Endometrium (tissue), 2 donors: ENCODE measurements at regions not wholly inside any gene's neighbourhood (a gene's known extent, or its start where the extent isn't known, plus 50 kb on each side); places are given as distances from the start of the nearest gene placed in this dataset.

Experiments
- FAIRE-seq: peaks from 2 replicates; lab custom pipeline; 2012; peaks lifted over from hg19 to GRCh38; lab: Jason Lieb, UNC
- donor health status: control.
- donor health status: control.

GRCh38 chr5:57795203-57795602 lies 312.6 kb upstream of the ACTBL2 start:
- no peak for FAIRE-seq

- no peak for FAIRE-seq
These were observed 309.3 kb upstream of the ACTBL2 start for GRCh38 chr5:57791875-57792274.

GRCh38 chr5:57785946-57786345 lies 303.3 kb upstream of the ACTBL2 start:
- FAIRE-seq: no peak

DNA sequence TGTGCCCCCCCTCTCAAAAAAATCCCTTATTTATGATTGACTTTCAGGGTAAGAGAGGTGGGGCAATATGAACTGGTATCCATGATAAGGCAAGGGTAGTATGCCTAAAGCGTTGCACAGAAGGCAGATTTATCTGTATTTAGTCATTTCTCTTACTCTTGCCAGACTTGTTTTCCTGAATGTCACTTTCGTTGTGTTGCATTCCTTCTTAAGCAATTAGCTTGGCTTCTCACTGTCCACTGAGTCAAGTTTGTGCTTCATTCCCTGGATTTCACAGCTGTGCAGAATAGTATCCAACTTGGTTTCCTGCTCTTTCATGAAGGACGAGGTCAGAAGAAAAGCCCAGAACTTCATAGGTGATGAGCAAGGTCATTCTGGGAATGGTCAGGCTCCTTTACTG lies 301.5 kb upstream of the ACTBL2 start:
- no peak for FAIRE-seq

DNA sequence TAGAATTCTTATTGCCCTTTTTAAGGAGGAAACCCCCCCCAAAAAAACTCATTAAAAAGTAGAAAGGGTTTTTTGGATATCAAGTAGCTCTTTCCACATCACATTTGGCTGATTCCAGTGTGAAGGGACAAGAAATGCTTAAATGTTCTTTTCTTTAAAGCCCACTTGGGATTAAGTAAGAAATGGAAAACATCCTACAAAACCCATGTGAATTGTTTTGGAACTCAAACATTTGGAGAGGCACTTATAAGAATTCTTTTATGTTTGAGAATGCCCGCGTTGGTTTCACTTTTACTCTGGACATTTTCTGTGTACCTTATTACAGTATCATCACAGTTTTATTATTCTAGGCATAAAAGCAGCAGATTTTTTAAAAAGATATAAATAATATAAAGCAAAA lies 301.1 kb upstream of the ACTBL2 start:
- peak; percentile 80 for FAIRE-seq

DNA sequence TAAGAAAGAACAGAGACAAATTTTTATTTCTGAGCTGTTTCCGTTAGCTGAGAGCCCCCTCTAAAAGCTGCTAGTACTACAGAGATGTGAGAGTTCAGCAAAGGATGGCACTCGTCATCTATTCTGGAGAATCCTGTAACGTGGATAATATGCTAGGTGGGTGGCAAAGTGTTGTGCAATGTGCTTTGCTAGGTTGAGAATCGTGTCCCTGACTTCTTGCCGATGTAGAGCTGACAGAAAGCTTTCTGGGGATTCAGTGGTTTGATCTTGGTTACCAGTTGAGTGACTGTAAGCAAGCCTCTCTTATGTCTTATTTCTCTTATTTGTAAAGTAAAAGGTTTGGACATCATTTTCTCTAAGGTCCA lies 298.3 kb upstream of the ACTBL2 start:
- FAIRE-seq: no peak

- no peak for FAIRE-seq
These were observed 297.8 kb upstream of the ACTBL2 start for GRCh38 chr5:57780306-57780960.

GRCh38 chr5:57779383-57780223 lies 297.0 kb upstream of the ACTBL2 start:
- peak; percentile 85 for FAIRE-seq

DNA sequence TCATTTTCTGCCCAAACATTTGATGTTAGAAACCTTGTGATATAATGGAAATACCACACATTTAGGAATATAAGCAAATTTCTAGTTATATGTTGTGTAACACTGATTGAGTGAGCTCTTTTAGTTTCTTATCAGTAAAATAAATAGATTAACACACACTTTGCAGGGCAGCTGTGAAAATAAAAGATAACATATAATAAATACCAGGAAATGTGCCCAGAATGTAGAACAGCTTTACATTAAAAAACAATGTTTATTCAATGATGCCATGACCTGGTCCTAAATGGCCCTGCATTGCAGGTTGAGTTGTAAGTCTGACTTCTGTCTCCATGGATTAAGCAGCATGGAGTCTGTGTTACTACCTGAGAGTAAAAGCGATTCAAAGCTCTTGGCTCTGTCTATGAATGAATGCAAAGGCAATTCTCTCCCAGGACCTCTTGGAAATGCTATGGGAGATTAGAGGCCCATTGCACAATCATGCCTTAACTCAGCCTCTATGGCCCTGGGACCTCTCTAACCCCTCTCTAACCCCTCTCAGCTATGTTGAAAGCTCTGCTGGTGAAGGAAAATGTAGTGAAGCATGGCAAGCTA lies 296.0 kb upstream of the ACTBL2 start:
- FAIRE-seq: no peak

DNA sequence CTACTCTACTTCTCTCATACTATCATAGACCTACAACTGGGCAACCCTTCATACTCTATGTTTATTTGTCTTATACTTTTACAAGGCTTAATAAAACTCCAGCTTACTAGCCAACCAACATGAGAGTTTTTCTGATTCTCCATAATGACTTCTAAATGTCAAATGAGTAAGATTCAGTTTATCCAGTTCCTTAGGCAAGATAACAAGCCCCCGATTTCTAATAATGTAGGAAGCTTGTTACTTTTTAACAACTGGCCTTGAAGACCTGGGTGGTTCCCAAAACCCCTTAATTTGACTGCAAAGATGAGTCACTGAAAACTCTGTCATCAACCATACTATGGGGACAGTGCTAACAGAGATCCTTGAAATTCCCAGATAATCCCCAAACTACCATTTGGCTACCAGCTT lies 294.6 kb upstream of the ACTBL2 start:
- FAIRE-seq: no peak

DNA sequence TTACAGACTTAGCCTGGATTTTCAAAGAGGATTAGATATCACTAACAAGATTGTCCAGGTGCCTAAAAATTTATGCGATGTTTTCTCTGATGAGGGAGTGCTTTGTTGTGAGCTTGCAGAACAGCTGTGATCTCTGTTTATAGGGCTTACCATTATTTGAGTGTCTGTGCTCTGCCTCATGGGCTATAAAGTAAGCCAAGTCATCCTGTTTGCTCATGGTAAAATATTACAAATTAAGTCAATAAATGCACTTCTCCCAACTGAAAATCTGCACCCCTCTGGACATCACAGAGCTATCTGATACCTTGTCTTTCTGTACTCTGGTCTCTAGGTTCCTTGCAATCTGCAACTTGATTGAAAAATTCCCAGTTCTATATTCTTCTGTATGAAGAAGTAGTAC lies 293.4 kb upstream of the ACTBL2 start:
- FAIRE-seq: peak; percentile 35

- no peak for FAIRE-seq
These were observed 291.8 kb upstream of the ACTBL2 start for GRCh38 chr5:57774439-57774838.

DNA sequence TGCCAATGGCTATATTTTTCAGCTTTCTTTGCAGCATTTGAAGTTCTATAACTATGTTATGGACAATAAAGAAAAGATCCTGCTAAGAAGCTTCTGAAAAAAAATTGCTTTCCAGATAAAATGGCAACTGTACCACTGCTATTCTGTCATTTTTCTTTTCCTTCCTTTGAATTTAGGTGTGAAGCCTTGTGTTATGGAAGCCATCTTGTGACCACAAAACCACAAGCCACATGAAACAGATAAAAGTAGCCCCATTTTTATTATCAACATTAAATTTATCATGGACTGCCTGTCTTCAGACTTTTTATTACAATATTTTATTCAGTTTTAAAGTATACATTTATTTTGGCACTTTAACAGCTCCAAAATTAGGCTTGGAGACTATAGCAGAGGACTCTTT lies 289.9 kb upstream of the ACTBL2 start:
- no peak for FAIRE-seq

- FAIRE-seq: no peak
These were observed 287.4 kb upstream of the ACTBL2 start for GRCh38 chr5:57770039-57770438.

DNA sequence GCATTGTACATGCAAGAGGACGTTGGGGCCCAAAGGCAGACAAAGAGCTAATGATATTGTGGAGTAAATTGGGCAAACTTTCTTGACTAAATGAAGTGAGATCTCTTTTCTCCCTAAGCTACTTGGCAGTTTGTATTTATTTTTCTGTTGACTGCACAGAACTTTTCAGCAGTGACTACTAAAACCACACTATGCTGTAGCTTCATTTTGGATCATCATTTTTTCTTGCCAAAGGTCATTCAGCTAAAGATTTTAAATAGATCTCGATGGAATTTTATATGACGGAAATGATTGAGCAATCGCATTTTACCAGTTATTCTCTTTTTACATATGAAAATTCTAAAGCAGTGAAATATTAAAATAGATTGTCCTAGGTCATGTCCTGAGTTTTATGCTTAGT lies 286.1 kb upstream of the ACTBL2 start:
- no peak for FAIRE-seq

DNA sequence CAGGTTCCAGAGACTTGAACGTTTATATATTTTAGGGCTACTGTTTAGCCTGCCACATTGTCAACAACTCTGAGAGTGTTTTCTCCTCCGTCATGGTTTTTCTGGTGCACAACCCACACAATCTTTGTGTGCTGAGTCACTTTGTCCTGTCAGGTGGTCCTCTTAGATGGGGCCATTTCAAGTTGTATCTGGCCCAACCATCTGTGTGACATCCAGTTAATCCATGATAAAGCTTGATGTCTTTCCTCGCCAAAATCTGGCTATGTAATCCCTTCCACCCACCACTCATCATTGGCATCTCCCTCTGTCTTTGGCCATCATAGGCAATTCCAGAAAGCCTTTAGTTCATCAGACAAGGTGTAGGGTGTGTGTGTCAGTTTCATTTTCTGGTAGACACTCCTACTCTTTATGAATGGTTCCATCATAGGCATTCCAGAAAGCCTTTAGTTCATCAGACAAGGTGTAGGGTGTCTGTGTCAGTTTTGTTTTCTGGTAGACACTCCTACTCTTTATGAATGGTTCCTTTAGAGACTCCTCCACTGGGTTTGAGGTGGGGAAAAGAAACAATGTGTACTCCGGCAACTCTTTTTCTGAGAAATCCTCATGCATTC lies 282.0 kb upstream of the ACTBL2 start:
- FAIRE-seq: no peak

- FAIRE-seq: no peak
These were observed 278.9 kb upstream of the ACTBL2 start for GRCh38 chr5:57761513-57761912.

DNA sequence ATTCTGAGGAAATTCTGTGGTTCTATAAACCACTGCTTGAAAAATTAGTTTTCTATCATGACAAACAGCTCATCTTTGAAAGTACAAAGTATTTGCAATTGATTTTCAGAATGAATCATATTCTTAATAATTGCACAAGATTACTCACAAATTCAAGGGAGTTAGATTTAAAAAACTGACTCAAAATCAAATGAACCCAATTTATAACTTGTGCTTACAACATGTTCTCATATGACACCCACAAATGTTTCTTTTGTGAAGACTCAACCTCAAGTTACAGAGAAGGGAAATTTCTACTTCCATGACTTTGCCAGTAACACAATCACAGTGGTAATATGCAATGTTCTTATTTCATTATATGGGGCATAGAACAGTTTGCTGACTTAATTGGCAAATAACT lies 272.0 kb upstream of the ACTBL2 start:
- no peak for FAIRE-seq

- FAIRE-seq: no peak
These were observed 270.8 kb upstream of the ACTBL2 start for GRCh38 chr5:57753446-57753845.

DNA sequence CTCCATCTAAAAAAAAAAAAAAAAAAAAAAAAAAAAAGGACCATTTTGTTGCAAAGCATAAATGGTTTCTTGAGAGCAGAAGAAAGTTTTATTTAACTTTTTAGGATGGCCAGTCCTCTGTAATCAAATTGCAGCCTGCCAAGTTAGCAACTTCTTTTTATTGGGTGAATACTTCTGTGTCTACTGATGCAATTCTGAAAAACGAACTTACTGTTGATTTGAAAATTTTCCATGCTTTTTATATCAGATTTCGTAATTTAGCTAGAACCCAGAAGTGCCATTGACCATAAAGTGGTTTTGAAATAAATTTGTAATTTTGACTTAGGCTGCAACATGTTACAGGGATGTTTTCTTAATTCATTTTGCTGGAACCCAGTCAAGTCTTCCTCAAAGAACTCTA lies 269.1 kb upstream of the ACTBL2 start:
- FAIRE-seq: no peak

DNA sequence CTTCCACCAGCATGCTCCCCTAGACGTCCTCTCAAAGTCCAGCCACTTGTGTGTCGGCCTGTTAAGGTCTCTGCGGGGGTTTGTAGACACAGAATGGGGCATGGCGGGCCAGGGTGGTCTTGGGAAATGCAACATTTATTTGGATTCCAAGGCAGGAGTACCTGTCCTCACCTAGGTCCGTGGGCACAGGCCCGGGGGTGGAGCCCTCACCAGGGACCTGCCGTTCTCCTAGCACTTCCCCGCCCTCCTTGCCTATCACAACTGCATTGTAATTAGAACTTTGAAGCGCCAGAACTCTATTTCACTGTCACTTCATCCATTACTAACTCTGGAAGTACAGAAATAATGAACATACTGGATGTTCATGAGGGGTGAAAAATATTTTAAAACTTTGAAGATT lies 268.3 kb upstream of the ACTBL2 start:
- no peak for FAIRE-seq

- no peak for FAIRE-seq
These were observed 267.7 kb upstream of the ACTBL2 start for GRCh38 chr5:57750282-57750681.

DNA sequence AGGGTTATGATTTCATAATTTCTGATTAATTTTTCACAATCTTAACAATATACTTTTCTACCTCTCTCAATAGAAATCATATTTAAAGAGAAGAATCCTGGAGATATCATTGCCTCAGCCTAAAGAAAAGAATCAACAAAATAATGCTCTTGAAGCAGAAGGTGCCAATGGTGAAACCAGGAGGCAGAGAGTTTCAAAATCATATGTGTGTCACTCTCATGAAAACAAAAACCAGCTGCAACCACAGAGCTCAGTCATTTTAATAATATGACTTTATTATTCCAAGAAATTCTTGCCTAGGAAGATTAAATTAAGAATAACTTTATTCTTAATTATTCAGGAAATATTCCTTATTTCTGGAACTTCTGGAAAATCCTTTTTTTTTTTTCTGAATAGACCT lies 266.8 kb upstream of the ACTBL2 start:
- FAIRE-seq: no peak
